GM20000 (cell line): ENCODE measurements at regions not wholly inside any gene's neighbourhood (a gene's known extent, or its start where the extent isn't known, plus 50 kb on each side); places are given as distances from the start of the nearest gene placed in this dataset.
"Not testable (repeated sequence)": the region's sequence is repeated elsewhere in the genome, so short reads cannot be mapped to it uniquely, and the experiment has no call there.

Experiments used
- DNase-seq: peaks from one replicate; pipeline ENCODE4 v3.0.0; 2012; ENCODE audit warnings: low spot score
- TF ChIP-seq, protein P1 (sequence below): IDR thresholded peaks from 2 replicates; pipeline ENCODE4 v1.5.1; 2012; ENCODE audit warnings: mild to moderate bottlenecking, control low read depth; ENCODE audit errors: extremely low read depth, missing control alignments

DNA sequence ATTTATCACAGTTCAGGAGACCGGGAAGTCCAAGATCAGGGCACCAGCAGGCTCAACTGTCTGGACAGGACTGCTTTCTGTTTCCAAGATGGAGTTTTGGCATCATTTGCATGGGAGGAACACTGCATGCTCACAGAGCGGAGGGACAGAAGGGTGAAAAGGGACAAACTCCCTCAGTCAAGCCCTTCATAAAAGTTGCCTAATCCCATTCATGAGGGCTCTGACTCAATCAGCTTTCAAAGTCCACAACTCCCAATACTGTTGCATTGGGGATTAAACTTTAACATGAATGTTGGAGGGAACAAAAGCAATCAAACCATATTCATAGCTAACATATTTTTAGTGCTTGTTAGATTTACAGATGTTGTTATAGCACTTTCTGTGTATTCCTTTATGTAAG, 158.9 kb upstream of the MAD2L1 start:
- DNase-seq = no peak
- TF ChIP-seq, protein P1, sequence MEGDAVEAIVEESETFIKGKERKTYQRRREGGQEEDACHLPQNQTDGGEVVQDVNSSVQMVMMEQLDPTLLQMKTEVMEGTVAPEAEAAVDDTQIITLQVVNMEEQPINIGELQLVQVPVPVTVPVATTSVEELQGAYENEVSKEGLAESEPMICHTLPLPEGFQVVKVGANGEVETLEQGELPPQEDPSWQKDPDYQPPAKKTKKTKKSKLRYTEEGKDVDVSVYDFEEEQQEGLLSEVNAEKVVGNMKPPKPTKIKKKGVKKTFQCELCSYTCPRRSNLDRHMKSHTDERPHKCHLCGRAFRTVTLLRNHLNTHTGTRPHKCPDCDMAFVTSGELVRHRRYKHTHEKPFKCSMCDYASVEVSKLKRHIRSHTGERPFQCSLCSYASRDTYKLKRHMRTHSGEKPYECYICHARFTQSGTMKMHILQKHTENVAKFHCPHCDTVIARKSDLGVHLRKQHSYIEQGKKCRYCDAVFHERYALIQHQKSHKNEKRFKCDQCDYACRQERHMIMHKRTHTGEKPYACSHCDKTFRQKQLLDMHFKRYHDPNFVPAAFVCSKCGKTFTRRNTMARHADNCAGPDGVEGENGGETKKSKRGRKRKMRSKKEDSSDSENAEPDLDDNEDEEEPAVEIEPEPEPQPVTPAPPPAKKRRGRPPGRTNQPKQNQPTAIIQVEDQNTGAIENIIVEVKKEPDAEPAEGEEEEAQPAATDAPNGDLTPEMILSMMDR = no peak

- TF ChIP-seq, protein P1 = no peak
- DNase-seq = no peak
Measured at GRCh38 chr4:120218981-120219380, 152.3 kb upstream of the MAD2L1 start.

DNA sequence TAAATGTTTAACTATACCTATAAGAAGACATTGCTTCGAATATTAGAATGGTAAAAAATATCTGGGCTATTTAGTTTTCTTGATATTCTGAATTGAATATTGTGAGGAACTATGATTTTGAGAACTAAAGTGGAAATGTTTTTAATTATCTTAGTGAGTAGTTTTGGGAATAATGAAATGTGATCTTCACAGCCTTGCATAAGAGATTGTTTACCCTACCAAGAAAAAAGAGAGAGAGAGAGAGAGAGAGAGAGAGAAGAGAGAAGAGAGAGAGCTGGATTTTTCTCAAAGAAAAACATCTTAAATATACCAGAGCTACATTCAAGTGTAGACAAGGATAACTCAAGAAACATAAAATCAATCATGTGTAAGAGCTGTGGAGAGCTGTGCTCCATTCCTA, 148.7 kb upstream of the MAD2L1 start:
- DNase-seq = no peak
- TF ChIP-seq, protein P1 = no peak

DNA sequence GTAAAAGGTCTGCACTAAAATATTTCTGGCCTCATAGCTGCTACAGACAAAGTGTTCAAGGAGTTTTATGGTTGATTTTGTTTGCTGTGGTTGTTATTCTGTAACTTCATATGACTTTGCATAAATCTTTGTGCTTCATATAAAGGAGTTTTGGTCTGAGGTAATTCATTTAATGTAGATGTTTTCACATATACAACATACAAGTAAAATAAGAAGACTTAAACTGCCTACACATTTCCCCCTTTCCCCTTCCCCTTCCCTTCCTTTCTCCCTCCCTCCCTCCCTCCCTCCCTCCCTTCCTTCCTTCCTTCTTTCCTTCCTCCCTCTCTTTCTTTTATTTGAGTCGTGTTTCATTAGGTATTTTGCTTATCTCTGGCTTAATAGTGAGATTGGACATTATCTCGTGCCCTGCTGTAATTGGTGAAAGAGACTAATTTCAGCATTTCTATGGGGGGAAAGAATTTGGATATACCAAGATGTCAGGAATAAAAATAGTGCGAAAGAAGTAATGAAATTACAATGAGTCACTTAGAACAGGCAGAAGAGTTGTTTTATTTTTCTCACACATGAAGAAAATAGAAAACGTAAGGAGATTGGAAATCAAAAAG, 144.9 kb upstream of the MAD2L1 start:
- no peak for DNase-seq
- TF ChIP-seq, protein P1 = no peak

- TF ChIP-seq, protein P1 = no peak
- no peak for DNase-seq
Measured at GRCh38 chr4:120209706-120210105, 143.1 kb upstream of the MAD2L1 start.

- DNase-seq = no peak
- TF ChIP-seq, protein P1 = no peak
Measured at GRCh38 chr4:120207021-120207420, 140.4 kb upstream of the MAD2L1 start.

- TF ChIP-seq, protein P1 = no peak
- no peak for DNase-seq
Measured at GRCh38 chr4:120202222-120202621, 135.6 kb upstream of the MAD2L1 start.

- DNase-seq = not testable (repeated sequence)
Measured at GRCh38 chr4:120200573-120201110, 134.0 kb upstream of the MAD2L1 start.
